GM21526 (cell line): ENCODE measurements at regions not wholly inside any gene's neighbourhood (a gene's known extent, or its start where the extent isn't known, plus 50 kb on each side); places are given as distances from the start of the nearest gene placed in this dataset.

ENCODE experiments used
- ATAC-seq: cut with Tn5 transposase; IDR thresholded peaks from one replicate; pipeline ENCODE4 v1.9.1; 2021; ENCODE audit warnings: moderate library complexity; ENCODE audit not compliant: unreplicated experiment, low FRiP score

DNA sequence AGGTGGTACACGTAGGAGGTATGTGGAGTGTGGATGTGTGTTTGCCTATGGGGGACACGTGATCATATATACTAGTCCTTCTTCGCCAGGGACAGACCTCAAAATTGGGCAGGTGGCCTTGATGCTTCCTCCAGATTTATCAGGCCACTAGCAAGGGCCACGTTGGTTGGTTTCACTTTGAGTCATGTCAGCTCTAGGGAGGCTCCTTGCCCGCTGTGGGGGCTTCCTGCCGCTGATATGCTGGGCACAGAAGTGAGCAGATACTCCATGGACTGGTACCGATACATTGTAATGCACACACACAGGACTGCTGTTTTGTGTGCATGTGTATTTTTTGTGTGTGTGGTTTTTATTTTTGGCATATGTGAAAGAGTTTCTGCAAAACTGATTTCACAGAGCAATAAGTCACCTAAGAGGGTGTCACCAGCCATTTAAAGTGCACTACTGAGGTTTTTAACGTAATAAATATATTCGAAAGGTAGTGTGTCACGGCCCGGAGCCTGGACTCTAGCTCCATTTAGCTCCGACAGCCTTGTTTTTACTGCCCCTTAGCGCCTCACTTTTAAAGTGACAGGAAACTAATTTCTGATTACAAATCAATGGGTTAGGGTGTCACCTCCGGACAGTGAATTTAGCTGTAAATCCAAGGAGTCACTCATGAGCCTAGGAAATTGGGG is 605.5 kb upstream of the SALL1 start:
- no peak for ATAC-seq

DNA sequence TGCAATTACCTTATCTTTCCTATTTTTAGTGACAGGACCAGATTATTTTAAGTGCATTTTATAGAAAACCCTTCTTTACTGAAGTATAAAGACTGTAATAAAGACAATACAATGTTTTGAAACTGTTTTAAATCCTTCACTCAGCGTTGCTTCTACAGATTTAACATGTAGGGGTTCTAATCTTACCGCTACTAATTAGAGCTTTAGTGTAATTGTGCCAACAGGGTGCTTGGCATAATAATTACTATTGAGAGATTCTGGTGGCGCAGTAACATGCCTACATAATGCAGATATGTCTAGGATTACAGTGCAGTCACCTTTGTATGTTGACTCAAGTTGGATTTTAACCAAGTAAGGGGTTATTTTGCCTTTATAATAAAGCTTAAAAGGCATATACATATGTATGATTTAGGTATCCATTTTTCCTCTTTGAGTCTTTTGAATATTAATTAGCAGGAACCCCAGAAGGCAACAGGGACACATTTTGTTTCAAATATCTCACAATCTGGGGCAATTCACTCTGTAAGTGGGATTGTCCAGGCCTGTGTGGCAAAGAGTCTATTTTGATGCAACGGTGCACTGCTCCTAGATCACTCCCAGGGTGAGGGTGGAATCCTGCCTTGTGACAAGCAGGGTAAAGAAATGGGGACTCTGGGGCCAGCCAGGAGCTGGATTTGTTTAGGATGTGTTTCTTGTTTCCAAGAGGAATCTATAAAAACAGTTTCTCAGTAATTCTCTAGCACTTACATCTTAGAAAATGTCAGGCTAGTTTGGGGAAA is 604.7 kb upstream of the SALL1 start:
- no peak for ATAC-seq

DNA sequence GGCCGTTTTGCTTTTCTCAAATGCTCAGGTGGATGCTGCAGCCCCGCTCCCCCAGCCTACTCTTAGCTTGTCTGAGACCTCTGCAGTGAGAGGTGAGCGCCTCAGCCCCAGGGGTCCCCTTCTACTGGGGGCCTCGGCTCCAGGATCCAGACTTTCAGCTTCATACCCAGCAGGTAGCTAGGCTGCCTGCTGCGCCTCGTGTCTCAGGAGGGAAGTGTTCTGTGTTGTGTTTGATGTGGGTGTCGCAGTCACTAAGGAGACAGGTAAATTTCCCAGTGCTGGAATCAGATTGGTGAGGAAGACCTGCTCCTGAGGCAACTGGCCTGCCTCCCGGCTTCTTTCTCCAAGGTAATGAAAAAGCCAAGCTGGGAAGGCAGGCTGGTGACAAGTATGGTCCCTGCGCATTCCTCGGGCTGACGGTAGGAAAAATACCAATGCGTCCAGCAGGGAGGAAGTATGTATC is 604.0 kb upstream of the SALL1 start:
- ATAC-seq = no peak

DNA sequence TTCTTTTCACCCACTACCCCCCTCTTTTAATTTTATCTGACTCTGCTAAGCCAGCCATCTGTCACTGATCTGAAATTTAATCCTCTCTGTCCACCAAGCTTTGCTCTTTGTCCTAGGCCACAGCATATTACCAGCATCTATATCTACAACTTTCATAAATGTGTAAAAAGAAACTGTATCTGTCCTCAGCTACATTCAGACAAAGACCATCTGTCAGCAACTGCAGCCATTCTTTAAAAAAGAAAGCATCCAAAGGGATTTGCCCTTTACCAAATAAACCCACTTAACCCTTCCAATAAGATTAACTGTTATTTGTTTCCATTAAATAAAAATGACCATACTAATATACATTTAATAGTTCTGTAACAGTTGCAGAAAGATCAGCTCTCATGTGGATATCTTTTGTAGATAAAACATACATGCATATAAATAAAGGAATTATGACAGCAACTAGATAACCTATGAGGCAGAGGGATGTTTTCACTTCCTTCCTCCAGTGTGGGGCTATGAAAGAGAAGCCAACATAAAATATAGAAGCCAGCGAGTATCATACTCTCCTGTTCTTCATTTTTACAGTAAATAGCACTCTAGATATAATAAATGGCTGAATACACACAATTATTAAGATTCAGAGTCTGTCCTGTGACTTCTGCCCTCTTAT is 602.5 kb upstream of the SALL1 start:
- no peak for ATAC-seq

DNA sequence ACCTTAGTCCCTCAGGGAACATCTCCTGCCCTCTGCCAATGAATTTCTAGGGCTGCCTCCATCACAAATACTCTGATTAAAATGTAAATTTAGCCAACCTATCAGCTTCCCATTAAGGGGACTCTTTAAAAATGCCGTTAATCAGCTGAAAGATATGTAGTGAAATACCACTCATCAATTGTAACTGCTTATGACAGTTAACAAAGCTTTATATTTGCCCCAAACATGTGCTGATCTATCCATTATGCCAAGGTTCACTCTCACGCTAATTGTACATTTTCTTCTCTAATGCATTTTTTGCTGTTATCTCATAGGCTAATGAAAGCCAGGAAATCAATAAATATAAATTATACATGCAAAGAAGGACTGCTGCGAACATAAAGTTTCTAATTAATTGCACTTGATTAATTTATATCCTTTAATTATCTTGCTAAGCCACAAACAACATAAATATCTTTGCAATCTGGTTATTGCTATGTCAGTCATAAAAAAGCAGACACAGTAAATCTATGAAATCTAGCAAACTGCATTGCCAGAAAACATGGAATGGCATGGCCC is 601.4 kb upstream of the SALL1 start:
- no peak for ATAC-seq

DNA sequence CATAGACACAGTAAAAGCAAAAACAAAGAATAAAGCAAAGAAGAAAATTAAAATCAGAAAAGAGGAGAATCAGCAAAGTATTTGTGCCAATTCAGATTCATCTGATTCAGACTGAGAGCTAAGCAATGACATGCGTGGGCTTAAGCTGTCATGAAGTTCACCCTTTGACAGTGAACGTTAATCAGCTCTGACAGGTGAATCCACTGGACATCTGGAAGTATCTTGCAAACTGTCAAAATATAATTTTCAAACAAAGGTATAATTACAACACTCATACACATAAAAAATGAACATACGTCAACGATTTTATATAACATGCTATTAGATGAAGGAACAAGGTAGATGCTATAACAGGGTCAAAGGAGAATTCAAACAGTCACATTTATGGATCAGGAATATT is 596.3 kb upstream of the SALL1 start:
- no peak for ATAC-seq

DNA sequence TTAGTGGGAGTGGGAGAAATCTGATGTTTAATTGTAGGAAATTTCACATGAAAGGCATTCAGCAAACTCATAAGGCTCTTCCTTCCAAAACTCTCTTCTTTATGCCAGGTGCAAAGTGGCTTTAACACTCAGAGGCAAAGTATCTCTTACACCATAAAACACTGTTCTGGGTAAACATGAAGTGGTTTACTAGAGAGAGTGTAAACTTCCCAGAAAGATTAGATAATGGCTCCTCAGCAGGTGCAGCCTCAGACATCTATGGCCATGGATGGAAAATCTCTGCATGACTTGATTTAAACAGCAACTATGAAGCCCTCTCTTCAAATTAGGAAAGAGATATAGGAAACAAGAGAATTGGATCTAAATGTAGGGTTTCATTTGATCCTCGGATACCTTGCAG is 583.1 kb upstream of the SALL1 start:
- no peak for ATAC-seq

DNA sequence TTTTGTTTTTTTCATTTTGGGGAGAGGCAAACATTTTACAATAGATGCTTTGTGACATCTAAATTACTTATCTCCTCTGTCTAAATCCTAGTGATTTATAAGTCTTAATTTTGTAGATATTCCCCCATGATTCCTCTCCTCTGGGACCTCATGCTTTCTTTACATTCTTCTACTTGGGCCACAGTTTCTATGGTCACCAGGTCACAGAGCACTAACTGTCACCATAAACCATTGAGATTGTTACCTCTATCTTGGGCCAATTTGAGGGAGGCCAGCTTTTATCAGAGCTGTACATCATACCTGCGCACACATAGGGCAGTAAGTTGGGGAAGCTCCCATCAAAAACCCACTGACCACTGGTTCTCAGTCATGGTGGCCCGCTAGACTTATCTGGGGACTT is 582.1 kb upstream of the SALL1 start:
- no peak for ATAC-seq

DNA sequence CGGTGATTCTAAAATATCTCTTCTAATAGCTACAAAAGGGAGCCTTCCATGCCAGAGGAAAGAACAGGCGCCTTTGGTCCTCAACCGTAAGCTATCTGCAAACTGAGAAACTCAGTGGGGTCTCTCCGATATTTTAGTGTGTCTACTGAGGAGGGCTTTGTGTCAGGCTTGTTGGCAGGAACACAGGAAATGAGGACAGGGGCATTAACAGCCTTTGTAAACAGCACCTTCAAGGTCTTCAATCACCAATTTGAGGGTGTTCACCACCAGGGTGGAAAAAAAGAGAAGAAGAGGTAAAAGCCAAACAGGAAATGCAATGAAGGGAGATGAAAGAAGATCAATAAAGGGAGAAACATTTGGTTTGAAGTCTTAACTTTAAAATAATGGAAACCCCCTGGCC is 580.1 kb upstream of the SALL1 start:
- ATAC-seq = no peak

DNA sequence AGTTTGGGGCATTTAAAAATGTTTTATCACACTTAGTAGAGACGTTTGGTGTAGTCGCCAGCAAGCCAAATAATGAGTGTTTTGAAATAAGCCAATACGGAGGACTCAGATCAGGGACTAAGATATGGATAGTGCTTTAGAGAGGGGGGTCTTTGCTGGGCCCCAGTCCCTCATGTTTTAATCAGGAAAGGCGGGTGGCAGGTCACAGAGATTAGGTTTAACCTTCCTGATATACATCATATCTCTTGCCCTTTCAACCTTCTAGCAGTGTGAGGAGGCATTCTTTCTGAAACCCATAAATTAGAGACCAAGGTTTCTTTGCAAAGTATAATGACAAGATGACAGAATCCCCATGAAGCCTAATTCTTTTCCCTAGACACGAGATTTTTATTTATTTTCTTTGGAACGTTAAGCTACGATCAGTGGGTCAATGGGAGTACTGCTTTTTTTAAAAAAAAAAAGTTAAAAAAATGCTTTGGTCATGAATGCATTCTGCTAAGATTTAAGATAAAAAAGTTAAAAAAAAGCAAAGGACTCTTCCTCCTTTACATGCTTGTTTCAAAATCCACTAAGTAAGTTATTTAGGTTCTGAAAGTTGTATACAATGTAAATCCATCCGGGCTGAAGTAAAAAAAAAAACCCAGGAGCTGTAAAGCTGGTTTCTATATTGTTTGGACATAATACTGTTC is 572.1 kb upstream of the SALL1 start:
- ATAC-seq = no peak

DNA sequence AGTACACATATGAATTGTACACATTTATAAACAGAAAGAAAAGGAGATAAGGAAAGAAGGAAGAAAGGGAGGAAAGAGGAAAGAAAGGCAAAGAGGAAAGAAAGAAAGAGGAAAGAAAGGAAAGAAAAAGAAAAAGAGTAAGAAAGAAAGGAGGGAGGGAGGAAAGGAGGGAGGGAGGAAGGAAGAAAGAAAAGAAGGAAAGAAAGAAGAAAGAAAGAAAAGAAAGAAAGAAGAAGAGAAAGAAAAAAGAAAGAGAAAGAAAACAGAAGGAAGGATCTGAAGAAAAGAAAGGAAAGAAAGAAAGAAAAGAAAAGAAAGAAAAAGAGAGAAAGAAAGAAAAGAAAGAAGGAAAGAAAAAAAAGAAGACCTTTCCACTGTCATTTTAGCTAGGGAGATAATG is 571.4 kb upstream of the SALL1 start:
- no peak for ATAC-seq

DNA sequence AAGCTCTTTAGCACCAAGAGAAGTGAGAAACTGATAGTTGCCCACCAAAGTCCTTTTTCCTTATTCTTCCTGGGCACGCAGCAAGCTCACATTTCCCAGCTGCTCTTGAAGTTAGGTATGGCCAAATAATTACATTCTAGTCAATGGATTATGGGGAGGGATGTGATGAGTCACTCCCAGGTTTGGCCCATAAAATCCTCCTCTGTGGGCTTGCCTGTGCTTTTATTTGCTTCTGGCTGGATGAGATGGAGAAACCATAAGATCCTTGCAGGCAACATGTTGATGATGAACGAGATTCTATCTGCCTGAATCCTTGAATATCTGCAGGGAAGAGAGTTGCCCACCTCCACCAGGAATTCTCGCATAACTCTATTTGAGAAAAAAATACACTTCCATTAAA is 568.3 kb upstream of the SALL1 start:
- ATAC-seq = no peak

DNA sequence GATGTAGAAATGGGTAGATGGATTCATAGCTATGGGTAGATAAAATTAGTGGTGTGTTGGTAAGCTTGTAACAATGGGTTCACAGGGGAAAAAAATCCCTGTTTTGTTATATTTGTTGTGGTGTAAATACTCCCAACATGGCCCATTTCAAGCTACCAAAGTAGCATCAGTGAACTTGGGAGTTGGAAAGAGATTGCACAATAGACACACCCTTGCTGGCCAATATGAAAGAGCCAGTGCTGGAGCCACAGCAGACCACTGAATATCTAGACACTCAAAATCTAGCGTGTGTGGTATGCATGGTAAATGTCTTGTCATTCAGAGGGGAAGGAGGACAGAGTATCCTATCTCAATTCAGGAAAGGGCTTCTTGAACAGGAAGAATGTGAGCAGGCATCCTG is 565.1 kb upstream of the SALL1 start:
- ATAC-seq = no peak

DNA sequence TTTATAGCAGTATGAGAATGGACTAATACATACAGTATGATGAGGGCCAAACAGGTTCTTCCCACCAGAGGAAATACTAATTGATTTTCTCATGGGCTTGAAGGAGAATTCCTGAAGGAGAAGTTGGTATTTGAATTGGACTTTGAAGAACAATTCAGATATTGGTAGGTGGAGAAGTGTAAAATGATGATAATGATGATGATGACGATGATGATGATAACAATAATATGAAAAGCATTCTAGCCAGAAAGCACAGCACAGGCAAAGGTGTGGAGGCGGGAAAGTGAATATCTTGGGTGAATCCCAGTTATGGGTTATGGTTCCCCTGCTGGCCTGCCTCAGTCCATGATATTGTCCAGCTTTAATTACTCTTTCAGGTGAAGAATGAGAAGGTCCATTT is 562.4 kb upstream of the SALL1 start:
- ATAC-seq = no peak

DNA sequence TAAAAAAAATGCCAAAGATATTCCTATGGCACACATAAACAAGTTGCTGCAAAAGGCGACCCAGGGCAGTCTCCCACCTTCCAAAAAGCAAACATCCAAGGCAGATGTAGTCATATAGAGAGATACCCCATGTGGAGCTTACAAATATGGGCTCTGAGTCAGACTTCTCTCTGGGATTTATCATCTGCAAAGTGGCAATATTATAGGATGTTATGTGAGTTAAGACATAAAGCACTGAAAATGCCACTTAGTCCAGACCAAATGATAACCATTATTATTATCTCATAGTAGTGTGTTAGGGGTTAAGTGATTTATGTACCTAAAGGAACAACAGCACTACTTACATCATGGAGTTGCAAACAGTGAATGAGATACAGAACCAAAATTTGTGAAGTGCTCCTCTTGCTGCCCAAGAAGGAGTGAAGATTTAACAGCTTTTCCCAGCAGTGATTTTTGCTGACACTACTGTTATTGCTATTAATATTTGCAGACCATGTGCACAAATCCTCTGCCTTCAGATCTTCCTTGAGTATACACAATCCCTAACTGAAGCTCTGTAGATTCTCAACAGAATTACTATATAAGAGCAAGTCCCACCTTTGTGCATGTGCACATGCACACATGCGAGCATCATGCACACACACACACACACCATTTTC is 560.0 kb upstream of the SALL1 start:
- ATAC-seq = no peak

DNA sequence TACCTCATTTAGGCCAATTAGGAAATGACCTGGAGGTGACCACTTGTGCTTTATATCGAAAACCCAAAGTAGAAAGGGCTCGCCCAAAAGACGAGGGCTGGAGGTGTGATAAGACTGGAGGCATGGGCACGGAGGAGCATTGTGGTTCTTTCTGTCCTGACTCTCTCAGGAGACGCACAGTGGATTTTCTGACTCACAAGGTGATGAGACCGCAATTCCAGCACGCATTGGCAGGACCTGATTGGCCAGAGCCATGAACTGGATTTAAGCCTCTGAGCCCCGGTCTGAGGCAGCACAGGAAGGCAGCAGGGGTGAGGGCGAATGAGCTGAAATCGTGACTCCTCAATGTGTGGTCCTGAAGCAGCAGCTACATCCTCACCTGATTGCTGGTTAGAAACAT is 559.1 kb upstream of the SALL1 start:
- ATAC-seq = no peak

DNA sequence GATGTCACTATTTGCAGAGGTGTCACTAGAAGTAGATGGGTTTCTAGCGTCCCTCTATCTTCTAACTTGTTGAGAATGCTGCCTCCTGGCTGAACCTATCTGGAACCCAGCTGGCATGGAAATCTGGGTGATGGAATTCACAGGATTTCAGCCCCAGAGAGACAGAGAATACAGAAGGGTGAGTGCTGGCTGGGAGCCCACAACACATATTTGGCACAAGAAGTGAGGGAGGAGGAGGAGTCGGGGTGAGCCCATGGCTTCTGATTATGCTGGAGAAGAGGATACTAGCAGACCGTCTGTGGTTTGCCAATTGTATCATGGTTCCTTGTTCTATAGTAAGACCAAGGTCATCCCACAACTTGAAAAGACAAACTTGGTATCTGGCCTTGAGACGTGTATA is 557.8 kb upstream of the SALL1 start:
- ATAC-seq = no peak

DNA sequence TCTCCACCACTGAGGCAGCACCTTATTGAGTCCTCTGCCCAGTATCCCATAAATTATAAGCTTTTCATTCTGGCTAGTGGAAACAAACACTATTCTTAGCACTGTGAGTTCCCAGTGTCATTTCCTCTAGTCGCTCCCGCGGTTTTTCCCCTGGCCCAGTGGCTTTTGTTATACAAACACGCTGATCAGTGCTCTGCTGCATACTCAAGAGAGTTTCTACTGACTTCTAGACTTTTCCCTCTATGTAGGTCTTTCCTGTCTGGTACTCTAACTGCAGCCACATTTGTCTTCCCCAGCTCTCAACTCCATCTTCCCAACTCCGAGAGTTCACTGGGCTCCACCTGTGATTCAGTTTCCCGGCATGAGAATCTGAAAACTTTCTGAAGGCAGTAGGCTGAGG is 556.6 kb upstream of the SALL1 start:
- ATAC-seq = no peak

DNA sequence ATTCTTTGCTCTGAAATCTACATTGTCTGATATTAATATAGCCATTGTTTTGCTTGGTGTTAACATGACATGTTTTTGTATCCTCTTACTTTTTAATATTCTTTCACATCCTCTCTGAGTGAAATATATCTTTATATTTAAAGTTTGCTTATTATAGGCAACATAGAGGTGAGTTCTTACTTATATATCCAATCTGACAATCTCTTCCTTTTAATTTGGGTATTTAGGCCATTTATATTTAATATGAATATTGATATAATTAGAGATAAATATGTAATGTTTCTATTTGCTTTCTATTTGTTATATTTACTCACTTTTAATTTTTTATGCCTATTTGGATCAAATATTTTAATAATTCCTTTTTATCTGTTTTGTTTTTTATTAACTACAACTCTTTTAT is 554.1 kb upstream of the SALL1 start:
- ATAC-seq = no peak

DNA sequence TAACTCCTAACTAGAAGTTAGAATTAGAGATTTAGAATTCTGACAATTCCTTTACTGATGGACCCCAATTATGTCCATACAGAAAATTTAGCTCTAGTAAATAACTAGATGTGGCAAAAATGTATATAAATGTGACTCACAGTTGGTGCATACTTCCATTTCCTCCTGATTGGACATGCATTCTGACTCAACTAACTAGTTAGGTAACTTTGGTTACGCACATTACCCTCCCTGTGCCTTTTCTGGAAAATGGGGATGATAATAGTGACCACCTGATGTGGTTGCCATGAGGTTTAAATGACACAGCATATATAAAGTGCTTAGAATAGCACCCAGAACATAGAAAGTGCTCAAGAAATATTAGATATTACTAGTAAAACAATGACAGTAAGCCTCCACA is 550.0 kb upstream of the SALL1 start:
- ATAC-seq = no peak
